HG03460 (cell line): ENCODE measurements at regions not wholly inside any gene's neighbourhood (a gene's known extent, or its start where the extent isn't known, plus 50 kb on each side); places are given as distances from the start of the nearest gene placed in this dataset.

ENCODE experiments used
- ATAC-seq: cut with Tn5 transposase; IDR thresholded peaks from one replicate; pipeline ENCODE4 v1.9.1; 2021; ENCODE audit not compliant: unreplicated experiment

DNA sequence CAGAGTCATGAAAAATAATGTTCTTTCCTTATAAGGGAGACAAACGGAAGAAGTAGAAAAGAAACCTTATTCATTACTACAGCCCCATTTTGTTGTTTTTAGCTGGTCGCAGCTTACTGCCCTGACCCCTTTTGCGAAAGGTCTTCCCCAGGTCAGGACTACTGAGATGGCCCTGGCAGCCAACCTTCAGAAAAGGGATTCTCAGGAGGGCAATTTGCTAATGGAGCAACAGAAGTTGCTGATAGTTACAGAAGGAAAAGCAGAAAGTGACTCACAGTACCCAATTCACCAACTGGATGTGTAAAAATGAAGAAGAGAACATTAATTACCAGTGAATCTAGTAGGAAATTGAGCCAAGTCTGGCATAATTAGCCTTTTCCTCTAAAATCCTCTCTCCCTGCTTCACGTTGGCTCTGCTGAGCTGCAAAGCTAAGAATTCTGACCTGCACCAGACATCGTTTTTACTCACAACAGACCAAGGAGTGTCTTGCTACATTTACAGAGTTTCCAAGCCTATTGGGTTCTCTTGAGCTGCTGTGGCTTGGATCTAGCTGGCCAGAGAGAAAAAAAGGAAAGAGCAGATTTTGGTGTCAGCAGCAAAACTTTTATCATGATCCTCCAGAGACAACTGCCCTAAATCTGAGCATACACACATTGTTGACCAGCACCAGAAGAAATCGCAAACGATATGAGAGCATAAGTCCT lies 499.9 kb upstream of the FZD8 start:
- no peak for ATAC-seq

DNA sequence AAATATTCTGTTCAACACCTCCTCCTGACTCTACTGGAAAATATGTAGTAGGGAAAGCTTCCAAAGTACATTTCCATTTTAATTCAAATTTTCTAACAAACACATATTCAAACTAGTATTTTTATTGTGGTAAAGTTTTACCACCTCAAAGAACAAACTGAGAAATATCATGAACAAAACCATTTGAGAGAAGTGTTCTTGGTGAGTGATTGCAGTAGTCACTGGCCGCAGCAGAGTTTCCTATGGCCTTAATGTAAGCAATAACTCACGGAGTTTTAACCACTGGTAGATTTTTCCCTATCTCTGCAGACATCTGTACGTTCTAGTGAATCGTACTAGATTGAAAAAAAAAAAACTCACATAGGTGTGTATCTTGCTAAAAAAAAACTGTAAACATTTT lies 487.0 kb upstream of the FZD8 start:
- no peak for ATAC-seq

DNA sequence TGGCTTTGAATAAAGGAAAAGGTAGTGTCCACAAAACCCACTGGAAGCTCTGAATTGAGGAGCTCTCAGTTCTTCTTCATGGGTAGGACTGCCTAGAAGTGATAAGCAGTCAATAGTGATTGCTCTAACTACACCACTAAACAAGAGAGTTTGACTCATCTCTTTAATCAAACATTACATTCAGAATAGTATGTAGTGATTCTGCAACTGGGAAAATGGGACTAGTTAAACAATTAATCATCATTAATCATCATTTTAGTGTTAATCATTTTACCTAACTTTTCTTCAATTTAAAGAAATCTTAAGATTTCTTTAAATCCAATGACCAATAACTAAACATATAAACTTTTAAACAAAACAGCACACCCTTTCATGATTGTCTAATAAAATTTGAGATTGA lies 484.0 kb upstream of the FZD8 start:
- ATAC-seq = no peak

DNA sequence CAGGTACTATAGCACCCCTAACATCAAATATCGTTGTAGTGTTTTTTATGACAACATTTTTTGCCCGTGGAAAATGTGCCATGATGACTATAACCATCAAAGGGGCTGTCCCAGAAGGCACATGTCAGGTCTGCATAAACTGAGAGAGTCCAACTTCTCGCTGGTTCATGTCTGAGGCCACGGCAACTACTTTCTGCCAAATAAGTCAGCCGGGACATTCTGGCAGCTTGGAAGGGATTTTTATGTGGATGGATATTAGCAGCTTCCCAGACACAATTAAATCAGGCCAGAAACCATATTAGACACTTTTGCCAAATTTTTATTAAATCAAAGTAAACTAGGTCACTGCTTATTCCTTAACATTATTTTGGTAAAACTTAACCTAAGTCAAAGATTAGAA lies 477.4 kb upstream of the FZD8 start:
- ATAC-seq = no peak

DNA sequence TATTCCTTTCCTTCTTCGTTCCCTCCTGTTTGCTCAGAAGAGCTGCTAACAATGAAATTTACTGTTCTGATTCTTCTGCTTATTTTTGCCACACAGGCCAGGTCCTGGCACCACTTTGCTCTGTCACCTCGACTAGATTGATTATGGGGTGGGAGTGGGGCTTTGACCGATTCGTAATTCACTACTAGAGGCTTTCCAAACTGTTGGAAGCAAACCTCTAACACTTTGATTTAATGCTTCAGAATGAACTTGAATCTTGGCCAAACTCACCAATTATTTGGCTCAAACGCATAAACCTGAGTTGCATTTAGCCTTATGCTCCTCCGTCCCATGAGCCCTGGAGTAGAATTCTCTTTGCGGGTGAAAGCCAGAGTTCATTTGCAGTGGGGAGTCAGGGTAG lies 476.2 kb upstream of the FZD8 start:
- no peak for ATAC-seq

DNA sequence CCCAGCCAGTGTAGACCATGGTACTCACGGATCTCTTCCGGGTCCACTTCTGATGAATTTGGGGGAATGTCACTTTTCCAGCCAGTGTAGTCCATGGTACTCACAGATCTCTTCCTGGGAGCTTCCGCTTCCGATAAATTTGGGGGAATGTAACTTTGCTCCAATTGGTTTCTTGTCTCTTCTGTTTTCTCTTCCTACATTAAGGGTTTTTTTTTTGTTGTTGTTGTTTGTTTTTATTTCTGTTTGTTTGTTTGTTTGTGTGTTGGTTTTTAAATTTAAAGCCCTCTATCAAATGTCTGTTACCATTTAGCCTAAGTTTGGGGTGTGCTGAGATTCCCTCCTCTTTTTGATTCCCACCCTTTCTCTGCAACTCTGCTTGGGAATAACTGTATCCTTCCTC lies 475.8 kb upstream of the FZD8 start:
- ATAC-seq = no peak

DNA sequence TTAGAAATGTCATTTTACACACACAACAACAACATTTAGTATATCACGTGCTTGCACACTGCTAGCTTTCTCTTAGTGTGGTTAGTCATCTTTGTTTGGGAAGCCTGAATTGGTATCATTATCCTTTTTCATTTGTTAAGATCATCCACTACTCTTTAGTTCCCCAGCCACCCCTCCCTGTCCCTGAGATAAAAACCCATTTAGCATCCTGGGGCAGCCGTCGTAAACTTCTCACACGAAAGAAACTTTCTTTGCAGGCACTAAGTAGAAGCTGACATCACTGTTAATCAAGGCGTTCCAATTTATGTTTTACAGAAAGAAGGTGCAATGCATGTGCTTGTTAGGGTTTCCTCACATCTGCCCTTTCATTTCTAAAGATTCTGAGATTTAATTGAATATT lies 475.1 kb upstream of the FZD8 start:
- ATAC-seq = no peak

DNA sequence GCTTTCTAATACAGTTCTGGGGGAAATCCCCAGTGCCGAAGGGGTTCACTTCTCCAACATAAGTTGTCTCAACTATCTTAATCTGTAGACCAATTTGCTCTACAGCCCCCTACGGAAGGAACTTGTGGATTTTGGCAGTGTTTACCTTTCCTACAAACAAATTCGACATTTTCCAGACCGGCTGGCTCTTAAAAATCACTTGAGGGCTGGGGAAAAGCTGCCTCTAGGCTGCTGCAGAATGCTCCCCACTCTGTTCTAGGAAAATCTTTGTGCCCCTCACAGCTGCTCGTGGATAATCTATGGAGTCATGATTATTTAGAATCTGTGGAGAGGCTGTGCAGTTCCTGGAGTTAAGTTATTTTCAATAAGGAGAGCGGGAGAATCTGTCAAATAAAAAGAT lies 474.6 kb upstream of the FZD8 start:
- no peak for ATAC-seq

DNA sequence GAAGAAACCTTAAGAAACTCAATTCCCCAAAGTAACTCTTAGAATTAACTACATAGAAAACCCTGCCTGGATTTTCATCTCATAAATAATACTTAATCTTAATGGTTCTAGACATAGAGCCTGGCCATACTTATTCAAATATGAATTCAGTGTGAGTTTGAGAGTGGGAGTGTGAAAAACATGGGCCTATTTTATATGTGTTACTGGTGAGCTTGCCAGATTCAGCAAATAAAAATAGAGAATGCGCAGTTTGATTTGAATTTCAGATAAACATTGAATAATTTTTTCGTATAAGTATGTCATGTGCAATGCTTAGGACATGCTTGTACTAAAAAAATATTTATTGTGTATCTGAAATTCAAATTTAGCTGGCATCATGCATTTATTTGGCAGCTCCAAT lies 473.9 kb upstream of the FZD8 start:
- ATAC-seq = no peak

DNA sequence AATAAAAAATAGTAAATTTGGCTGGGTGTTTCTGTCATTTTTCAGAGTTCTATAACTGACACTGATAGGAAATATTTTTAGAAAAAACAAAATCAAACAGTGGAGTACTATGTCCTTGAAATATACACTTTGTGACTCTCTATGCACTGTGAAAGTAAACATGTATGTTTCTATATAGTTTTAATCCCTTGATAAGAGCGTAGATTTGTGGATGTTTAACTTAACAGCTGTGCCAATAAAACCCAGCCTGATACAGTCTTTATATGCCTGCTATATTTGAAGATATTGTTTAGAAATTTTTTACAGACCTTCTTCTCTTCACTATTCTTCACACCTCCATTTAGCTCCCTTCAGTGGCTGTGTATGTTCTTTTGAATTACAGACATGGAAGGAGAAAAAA lies 473.3 kb upstream of the FZD8 start:
- no peak for ATAC-seq

DNA sequence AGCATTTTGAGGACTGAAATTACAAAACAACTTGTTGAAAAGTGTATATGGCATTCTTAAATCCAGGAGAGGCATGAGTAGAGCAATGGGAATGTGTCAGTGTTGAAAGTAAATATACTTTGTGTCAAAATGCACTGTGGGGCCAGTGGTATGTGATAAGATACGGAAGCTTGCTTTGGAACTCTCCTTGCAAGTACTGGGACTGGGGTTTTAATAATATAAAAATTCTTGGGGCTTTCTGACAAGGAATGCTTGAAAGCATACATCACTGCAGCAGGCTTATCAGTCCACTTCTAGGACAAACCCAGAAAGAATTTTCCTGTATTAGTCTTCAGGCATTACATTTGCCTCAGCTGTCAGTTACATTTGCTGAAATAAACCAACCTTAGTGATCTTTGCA lies 472.8 kb upstream of the FZD8 start:
- ATAC-seq = no peak

DNA sequence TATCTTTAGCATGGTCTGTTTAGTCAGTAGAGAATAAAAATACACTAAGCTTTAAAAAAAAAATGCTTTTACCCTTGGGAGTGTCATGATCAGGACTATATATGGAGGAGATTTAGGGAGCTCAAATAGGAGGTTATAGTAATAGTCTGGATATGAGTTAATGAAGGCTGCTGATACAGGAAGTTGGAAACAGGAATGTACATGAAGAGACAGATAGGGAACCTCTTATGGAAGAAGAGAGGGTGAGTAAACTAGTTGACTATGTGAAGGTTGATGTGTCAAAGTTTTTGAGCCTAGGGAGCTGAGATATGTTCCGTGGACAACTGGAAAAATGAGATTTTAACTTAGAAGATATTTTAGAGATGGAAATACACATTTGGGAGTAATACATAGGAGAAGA lies 472.0 kb upstream of the FZD8 start:
- ATAC-seq = no peak

DNA sequence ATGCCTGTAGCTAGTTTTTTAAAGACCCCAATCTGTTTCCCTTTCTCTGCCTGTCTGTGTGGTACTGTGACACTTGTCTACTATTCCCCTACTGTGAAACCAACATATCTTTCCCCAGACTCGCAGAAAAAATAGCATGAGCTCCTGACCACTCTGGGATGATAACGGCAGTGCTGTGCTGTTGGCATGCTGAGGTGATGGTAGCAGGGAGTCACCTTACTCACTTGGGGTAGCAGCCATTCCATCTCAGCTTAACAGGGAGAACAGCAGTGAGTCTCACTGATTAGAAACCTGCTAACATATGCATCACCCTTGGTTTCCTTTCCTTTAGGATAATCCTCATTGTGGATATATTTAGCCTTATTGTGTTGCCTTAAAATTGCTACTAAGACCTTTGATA lies 469.6 kb upstream of the FZD8 start:
- ATAC-seq = no peak

DNA sequence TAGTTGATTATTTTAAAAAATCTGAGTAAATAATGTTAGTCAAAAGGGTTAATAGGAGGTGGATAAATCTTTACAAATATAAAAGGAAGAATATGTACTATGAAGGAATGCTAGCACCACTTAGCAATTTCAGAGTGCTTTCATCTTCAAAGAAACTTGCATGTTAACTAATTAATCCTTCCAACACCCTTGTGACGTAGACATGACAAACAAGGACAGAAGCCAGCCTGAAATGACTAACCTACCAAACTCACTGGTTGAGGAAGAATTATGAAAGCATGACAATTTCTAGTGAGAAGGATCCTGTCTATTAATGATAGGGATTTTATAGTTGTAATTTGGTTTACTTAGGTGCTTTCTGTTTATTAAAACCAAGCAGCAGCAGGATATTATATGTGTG lies 468.0 kb upstream of the FZD8 start:
- no peak for ATAC-seq

DNA sequence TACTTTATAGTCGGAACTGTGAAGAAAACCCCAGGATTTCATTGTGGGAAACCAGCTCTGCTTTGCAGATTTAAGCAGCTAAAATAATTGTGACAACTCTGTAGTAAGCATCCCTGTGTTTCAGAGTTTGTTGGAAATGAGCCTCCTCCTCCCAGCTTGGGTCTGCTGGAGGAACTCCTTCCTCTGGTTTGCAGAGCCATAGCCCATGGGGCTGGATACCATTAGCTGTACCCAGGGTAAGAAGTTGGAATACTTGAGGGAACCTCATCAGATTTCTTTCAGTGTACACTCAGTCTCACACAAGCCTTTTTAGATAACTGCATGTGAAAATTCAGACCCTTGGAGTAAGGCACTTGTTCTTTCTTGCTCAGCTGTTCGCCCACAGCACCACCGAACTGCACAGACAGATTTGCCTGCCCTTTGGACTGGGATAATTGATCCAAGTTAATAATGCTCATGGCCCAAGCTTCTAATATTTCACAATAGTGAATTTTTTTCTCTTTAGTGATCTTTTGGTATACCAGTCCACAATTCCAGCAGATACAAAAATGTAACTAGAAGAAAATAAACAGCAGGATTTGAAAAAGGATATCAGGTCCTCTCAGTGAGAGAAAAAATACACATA lies 467.4 kb upstream of the FZD8 start:
- no peak for ATAC-seq

DNA sequence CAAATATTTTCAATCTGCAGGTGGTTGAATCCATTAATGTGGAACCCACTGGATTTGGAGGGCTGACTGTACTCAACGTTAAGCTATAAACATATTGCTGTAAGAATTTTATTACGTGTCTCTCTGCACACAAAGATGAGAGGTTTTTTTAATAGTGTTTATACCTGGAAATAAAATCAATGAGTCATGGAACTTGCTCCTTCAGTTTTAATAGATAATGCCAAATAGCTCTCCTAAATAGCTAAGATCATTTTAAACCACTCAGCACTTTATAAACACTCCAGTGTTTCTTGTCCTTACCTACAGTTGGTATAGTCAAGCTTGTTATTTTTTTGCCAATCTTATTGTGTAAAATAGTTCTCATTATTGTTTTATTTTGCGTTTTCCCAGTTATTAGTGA lies 455.6 kb upstream of the FZD8 start:
- ATAC-seq = no peak

DNA sequence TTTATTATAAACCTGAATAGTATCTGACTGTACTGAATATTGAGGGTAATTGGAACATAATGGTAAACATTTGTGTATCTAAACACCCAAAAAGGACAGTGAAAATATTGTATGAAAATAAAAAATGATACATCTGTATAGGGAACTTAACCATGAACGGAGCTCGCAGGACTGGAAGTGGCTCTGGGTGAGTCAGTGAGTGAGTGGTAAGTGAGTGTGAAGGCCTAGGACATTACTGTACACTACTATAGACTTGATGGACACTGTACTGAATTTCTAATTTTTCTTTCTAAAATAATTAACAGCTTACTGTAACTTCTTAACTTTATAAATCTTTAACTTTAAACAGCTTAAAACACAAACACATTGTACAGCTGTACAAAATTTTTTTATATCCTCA lies 454.5 kb upstream of the FZD8 start:
- ATAC-seq = no peak

DNA sequence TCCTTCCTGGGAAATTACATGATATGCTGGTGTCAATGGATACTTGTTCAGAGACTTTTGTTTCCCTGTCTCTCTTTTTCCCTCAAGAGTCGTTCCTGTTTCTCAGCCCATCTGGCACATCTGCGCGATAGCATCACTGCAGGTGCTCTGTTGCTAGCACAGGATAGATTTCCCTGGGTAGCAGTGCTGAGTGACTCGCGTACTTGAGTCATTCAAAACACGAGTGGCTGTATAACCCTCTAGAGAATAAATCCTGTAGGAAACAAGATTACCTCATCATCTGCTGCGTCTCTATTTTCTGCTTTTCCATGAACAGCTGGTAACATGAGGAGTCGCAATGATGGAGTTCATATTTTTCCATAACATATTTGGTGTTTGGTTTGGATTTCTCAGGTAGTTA lies 452.0 kb upstream of the FZD8 start:
- no peak for ATAC-seq

DNA sequence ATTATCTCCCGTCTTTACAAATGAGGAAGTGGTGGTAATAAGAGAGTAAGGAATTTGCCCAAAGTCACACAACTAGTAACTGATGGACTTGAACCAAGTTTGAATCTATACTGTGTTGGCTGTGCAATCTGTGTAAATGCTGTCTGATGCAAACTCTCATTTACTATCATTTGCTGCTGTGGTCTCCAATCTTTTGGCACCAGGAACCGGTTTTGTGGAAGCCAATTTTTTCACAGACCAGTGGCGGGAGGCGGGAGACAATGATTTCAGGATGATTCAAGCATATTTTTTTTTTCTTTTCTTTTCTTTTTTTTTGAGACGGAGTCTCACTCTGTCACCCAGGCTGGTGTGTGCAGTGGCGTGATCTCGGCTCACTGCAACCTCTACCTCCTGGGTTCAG lies 450.0 kb upstream of the FZD8 start:
- ATAC-seq = no peak

DNA sequence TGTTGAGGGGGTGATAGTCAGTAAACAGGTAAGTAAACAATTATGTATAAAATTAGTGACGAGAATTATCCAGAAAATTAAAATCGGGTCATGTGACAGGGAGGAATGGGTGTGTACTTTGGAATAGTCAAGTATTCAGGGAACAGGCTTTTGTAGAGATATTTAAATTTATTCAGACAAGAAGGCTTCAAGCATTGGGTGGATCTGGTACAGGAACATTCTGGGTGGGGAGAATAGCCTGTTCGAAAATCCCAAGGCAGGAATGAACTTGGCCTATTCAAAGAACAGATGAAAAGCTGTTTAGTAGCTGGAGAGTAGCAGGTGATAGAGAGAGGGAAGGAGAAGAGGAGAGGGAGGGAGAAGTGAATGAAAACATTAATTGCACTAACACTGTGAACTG lies 448.9 kb upstream of the FZD8 start:
- no peak for ATAC-seq

DNA sequence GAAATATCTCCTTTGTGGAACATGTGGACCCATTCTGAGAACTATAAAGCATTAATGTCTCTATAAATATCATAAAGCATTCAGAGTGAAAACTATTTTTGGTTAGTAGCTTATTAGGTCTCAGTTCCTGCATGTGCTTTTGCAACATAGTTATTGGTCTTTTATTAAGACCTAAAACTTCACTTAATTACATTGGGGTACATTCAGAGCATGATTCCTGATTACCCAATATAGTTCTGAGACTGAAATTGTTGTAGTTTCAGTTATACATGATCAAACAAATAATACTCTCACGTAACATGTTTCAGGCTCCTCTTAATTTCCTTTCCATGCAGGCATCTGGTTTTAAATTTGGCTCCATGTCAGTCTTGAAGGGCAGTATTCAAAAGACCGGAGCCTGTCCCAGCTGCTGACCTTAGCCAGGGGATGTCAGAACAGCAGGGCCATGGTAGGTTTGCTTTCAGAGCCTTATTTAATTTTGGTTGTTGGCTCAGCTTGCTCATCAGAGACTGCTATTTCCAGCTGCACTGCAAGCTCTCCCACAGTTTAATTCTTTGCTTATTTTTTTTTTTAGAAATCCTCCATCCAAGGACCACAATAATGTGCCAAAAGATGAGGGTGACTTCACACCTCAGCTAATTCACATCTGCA lies 447.8 kb upstream of the FZD8 start:
- no peak for ATAC-seq
